ENCODE measurements at regions not wholly inside any gene's neighbourhood (a gene's known extent, or its start where the extent isn't known, plus 50 kb on each side); places are given as distances from the start of the nearest gene placed in this dataset.

- in situ Hi-C loops (cut with MboI; ENCODE audit: low sequenced_read_pairs) = no loop called here
Measured at GRCh38 chr2:174670446-174670845, 72.8 kb upstream of the WIPF1 start.

GRCh38 chr2:174669336-174669735 lies 71.7 kb upstream of the WIPF1 start:
- in situ Hi-C loops (cut with MboI; ENCODE audit: low sequenced_read_pairs) = no loop called here

GRCh38 chr2:174668075-174668474 lies 70.5 kb upstream of the WIPF1 start:
- in situ Hi-C loops (cut with MboI; ENCODE audit: low sequenced_read_pairs) = no loop called here

GRCh38 chr2:174667250-174667860 lies 69.8 kb upstream of the WIPF1 start:
- in situ Hi-C loops (cut with MboI; ENCODE audit: low sequenced_read_pairs) = no loop called here

- in situ Hi-C loops (cut with MboI; ENCODE audit: low sequenced_read_pairs) = no loop called here
Measured at GRCh38 chr2:174666845-174667244, 69.2 kb upstream of the WIPF1 start.

DNA sequence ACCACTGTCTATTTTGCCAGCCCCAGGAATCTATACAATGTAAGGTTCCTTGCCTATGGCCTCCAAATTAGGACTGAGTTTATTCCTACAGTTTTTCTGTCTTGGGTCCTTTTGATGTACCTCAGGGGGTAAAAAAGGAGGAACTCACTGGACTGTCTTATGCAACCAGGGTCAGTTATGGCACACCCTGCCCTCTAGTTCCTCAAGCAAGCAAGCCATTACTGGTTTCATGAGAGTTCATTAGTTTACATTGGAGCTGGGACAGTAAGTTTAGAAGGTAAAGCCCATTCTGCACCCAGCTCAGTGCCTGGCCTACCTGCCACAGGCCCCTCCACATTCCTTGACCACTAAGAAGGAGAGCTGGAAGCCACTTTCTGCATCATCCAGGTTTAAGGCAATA lies 68.7 kb upstream of the WIPF1 start:
- in situ Hi-C loops (cut with MboI; ENCODE audit: low sequenced_read_pairs) = no loop called here

DNA sequence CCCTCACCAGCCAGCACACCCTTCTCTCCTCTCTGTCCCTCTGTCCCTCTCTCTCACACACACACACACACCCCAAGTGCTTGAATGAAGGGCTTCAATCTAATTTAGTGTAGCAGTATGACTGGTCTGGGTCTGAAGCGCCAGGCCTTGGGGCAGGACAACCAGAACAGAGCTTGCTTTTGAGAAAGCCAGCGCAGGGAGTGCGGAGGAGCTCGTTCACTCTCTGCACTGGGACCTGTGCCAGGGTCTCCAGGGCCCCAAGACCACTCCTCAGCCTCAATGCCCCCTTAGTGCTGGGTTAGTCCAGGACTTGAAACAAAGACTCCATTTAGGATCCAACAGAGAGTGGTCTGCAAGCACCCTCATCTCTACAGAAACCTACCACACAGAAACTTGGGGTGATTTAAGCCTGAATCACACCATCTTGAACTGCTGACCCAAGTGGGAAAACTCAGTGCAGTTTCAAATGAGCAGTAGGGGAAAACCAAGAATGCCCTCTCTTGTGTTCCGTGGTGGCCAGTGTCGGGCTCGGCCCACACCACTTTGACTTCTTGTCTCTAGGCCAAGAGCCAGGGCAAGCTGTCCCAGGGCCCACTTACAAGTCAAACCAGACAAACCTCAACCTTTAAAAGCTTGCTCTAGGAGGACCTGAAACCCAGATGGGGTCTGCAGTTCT lies 66.6 kb upstream of the WIPF1 start:
- in situ Hi-C loops (cut with MboI; ENCODE audit: low sequenced_read_pairs) = no loop called here

DNA sequence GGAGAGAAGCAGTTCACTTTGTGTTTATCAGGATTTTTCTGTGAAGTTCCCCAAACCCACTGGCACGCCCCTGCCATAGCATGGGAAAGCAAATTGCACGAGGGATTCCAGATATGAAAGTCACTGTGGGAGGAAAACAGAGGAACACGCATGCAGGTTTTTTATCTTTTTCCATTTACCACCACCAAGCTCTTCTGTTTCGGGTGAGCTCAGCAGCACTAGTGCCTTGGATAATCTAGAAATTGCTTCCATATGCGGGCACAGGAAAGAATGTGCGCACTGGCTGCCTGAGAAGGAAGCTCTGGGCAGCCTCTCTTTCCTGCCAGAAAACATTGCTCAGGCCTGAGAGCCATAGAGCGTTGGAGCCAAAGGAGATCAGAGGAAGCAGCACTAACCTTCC lies 65.9 kb upstream of the WIPF1 start:
- in situ Hi-C loops (cut with MboI; ENCODE audit: low sequenced_read_pairs) = no loop called here

DNA sequence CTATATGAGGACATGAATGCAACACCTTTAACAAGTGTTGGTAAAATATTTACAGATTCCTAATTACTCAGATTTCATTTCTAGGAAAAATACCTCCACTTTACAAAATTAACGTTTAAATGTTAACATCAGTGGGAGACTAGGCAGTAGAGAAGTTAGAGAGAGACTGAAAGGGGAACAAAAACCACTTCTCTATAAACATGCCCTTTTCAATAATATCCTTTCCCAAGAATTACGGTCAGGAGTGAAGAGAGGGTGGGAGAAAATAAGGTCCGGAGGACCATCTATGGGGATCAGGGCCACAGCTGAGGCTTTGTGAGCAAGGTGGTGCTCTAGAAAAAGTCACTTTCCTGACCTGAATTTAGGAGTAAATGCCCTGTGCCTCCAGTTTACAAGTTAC lies 65.3 kb upstream of the WIPF1 start:
- in situ Hi-C loops (cut with MboI; ENCODE audit: low sequenced_read_pairs) = no loop called here

DNA sequence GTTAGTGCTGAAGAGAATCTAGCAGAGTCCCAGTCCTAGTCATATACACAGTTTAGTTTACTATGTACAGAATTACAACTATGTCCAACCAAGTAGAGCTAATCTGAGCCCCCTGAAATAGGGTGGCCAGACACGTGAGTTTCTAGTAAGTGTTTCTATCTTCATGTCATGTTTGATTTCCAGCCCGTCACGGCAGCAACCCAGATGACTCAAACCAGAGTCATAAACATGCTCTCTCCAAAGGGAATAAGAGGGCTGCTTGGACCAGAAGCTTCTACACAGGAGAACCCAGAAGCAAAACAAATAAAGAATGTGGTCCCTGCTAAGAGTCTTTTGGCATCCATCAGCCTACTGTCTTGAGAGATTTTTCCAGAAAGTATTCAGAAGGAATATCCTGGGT lies 64.9 kb upstream of the WIPF1 start:
- in situ Hi-C loops (cut with MboI; ENCODE audit: low sequenced_read_pairs) = no loop called here

DNA sequence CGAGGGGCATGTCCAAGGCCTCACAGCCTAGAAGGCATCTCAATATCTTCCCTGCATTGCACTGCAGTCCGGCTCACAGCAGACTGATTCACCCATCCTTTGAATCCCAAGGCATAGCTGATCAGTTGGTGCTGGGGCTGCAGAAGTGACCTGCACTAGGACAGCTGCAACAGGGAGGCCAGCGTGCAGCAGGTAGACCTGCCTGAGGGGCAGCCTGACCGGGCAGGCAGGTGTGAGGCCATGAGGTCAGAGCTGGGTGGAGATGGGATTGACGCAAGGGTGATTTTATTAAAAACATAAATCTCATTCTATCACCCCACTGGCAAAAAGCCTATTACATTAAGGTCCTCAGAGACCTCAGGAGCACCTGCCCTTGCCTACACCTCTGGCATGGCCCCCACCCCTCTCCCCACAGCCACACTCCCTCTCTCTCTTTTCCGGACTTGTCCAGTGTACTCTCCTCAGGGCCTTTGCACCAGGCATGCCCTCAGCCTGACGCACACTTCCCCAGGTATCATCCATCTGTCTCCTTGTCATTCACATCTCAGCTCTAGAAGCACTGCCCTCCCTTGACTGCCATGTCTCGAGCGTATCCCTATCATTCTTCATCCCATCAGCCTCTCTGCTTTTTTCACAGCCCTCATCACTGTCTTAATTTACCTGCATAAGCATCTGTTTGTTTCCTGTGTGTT lies 63.5 kb upstream of the WIPF1 start:
- in situ Hi-C loops (cut with MboI; ENCODE audit: low sequenced_read_pairs) = no loop called here

DNA sequence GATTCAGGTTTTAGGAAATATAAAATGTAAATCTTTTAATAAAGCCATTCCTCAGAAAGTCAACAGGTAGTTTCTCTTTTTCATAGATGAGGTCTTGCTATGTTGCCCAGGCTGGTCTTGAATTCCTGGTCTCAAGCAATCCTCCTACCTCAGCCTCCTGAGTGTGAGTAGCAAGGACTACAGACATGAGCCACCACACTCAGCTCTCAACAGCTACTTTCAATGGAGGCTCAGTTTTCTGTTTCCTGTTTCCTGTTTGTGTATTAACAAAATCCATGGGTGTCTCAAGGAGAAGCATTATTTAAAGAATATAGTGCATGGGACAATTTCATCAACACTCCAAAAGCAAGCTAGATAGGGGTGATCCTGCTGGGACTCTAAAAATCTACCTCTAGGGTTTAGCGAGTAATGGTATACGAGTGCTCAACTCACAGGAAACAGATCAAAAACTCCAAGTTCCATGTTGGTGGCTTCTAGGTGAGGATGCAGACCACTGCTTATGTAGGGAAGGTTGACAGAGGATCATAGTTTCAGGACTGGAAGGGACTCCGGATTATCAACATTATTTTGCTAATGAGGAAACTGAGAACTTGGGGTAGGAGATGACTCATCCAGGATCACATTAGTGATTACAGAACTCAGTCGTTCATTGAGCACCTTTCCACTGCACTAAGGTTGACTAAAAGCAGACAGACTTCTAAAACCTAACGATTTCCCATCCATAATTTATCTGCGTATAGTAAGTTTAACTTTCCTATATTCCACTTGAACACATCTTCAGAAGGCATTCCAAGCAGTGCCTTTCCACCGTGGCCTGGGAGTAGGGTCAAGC lies 61.7 kb upstream of the WIPF1 start:
- in situ Hi-C loops (cut with MboI; ENCODE audit: low sequenced_read_pairs) = no loop called here

- in situ Hi-C loops (cut with MboI; ENCODE audit: low sequenced_read_pairs) = no loop called here
Measured at GRCh38 chr2:174656676-174657176, 59.1 kb upstream of the WIPF1 start.

- in situ Hi-C loops (cut with MboI; ENCODE audit: low sequenced_read_pairs) = no loop called here
Measured at GRCh38 chr2:174656035-174656434, 58.4 kb upstream of the WIPF1 start.

GRCh38 chr2:174654419-174654941 lies 56.9 kb upstream of the WIPF1 start:
- in situ Hi-C loops (cut with MboI; ENCODE audit: low sequenced_read_pairs) = no loop called here

GRCh38 chr2:174648896-174649295 lies 51.3 kb upstream of the WIPF1 start:
- in situ Hi-C loops (cut with MboI; ENCODE audit: low sequenced_read_pairs) = no loop called here

All from HL-60/S4 (cell line).